ENCODE measurements at regions not wholly inside any gene's neighbourhood (a gene's known extent, or its start where the extent isn't known, plus 50 kb on each side); places are given as distances from the start of the nearest gene placed in this dataset.
A peak's percentile ranks its signal among the peaks of the same experiment; 100 is the strongest.

GRCh38 chr6:69570106-69570505 is 226.7 kb downstream of the LMBRD1 start:
- Mint-ChIP-seq H3K4me1 (no peaks in the 10 kb centered on the region), H3K9me3 (peaks cover 13% of the 10 kb centered on the region; the same call in 2 of the 3 replicates), H3K27ac (peak overlapping the region; percentile 5; the same call in 1 of the 2 replicates), H3K36me3 (ENCODE audit: low read depth) (0 out of 3 replicates have a peak, but pooled peaks cover 3% of the 10 kb centered on the region), H3K27me3 (ENCODE audit: insufficient read depth, low read depth, poor library complexity) (peaks cover 4% of the 10 kb centered on the region), H3K4me3 (no peak overlapping the region)
- Histone ChIP-seq H3K79me2 (replicated peaks; ENCODE audit: insufficient read depth) (no peaks in the 10 kb centered on the region), H3K4me3 (no peak overlapping the region), H3K27me3 (ENCODE audit: insufficient read depth) (no peaks in the 10 kb centered on the region), H3K4me2 (no peak overlapping the region), H3F3A (replicated peaks; ENCODE audit: low read depth) (no peaks in the 10 kb centered on the region), H3K27ac (ENCODE audit: low read depth) (no peak overlapping the region), H3K9me2 (ENCODE audit: insufficient read depth) (0 out of 2 replicates have a peak, but pooled peaks cover 5% of the 10 kb centered on the region), H3K4me1 (ENCODE audit: insufficient read depth) (no peaks in the 10 kb centered on the region), H4K20me1 (replicated peaks; ENCODE audit: insufficient read depth) (no peaks in the 10 kb centered on the region), H3K36me3 (ENCODE audit: insufficient read depth) (no peaks in the 10 kb centered on the region; the same call in 1 of the 2 replicates), H2AFZ (no peak overlapping the region)
- TF ChIP-seq REST (IDR thresholded peaks at IDR 0.05; ENCODE audit: unreplicated experiment), result no peak
- no peak for TF ChIP-seq EZH2 (IDR thresholded peaks at IDR 0.05; ENCODE audit: low read depth, unreplicated experiment)
- TF ChIP-seq ZNF114 (CRISPR knock-in tag; IDR thresholded peaks at IDR 0.05), result no peak
- TF ChIP-seq CREB1 (CRISPR knock-in tag; IDR thresholded peaks at IDR 0.05; ENCODE audit: low read depth), result no peak
- no peak for TF ChIP-seq EZH2phosphoT487 (IDR thresholded peaks at IDR 0.05; ENCODE audit: unreplicated experiment)
- TF ChIP-seq NANOG (IDR thresholded peaks at IDR 0.05; ENCODE audit: borderline replicate concordance), result no peak
- no peak for TF ChIP-seq CTCF (conservative IDR thresholded peaks at IDR 0.05; ENCODE audit: low read depth in 2 of 2)
- no peak for TF ChIP-seq STAT1 (IDR thresholded peaks at IDR 0.05; ENCODE audit: unreplicated experiment)
- TF ChIP-seq ETS1 (IDR thresholded peaks at IDR 0.05), result no peak
- TF ChIP-seq POLR2AphosphoS5 (IDR thresholded peaks at IDR 0.05; ENCODE audit: low read depth), result no peak
- TF ChIP-seq ZNF462 (CRISPR knock-in tag; IDR thresholded peaks at IDR 0.05), result no peak
- no peak for TF ChIP-seq JUNB (IDR thresholded peaks at IDR 0.05; ENCODE audit: unreplicated experiment)
- no peak for TF ChIP-seq ZNF331 (CRISPR knock-in tag; IDR thresholded peaks at IDR 0.05; ENCODE audit: low read depth)
- no peak for ATAC-seq
- no peak for DNase-seq (ENCODE audit: low spot score)
